ENCODE measurements at regions not wholly inside any gene's neighbourhood (a gene's known extent, or its start where the extent isn't known, plus 50 kb on each side); places are given as distances from the start of the nearest gene placed in this dataset.

DNA sequence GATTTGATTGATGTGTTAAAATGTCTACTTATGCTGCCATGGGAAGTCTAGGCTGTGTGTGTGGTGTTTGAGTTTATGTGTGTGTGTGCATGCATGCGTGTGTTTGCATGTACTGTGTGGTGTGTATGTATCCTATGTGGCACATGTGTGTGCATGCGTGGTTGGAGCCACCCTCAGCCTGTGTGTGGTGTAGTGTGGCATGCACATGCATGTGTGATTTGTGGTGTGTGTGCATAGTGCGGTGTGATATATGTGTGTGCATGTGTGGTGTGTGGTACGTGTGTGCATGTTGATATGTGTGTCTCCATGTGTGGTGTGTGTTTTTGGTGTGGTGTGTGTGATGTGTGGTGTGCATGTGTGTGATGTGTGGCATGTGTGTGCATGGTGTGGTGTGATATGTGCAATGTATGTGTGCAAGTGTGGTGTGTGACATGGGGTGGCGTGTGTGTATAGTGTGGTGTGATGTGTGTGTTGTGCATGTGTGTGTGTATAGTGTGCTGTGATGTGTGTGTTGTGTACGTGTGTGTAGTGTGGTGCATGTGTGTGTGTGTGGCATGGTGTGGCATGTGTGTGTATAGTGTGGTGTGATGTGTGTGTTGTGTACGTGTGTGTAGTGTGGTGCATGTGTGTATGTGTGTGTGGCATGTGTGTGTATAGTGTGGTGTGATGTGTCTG is 66.6 kb upstream of the HDAC4 start:
- no peak for DNase-seq (ENCODE audit: low read depth)

DNA sequence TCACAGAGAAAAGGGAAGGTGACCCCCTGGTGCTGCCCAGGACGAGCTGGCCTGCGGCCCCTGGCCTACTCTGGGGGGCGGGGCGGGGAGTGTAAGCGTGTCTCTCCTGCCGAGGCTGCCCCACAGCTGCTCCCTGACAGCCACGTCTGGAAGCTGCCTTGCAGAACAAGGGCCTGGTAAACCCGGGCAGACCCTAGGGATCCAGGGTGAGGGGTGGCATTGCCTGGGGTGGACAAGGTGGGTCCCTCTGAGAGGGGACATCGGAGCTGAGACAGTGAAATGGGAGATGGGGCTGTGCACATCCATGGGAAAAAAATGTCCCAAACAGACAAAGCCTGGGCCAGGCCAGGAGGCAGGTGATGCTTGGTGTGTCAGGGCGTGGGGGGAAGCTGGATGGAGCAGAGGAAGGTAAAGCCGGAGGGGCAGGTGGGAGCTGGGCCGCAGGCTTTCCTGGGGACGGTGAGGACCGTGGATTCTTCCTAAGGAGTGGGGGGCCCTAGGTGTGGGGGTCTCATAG is 66.0 kb upstream of the HDAC4 start:
- DNase-seq (ENCODE audit: low read depth), result no peak

DNA sequence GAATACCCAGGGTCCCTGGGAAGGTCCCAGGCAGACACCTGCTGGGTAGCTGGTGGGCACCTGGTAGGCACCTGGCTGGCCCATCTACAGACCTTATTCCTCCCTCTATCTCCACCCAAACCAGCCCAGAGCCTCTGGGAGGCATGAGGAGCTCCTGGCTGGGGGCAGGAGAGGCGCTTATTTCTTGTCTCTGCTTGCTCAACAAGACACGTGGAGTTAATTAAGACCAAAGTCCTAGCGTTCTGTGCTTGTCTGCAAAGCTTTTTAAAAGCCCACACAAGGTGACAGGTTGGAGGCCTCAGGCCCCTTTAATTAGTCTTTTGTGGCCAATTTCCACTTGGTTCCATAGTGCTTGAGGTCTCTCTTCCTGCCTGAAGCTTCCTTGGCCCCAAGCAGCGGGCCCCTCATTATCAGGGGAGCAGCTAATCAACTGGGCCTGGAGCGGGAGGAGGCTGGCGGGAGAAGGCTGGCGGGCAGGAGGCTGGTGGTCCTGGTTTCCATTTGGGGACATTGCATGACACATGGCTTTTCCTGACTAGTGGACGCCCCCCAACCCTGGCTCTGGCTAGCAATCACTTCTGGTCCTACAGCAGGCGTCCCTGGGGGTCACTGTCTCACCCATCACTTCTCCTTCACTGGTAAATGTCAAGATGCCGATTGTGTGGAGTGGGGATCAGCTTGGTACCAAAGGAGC is 65.4 kb upstream of the HDAC4 start:
- DNase-seq (ENCODE audit: low read depth), result no peak

DNA sequence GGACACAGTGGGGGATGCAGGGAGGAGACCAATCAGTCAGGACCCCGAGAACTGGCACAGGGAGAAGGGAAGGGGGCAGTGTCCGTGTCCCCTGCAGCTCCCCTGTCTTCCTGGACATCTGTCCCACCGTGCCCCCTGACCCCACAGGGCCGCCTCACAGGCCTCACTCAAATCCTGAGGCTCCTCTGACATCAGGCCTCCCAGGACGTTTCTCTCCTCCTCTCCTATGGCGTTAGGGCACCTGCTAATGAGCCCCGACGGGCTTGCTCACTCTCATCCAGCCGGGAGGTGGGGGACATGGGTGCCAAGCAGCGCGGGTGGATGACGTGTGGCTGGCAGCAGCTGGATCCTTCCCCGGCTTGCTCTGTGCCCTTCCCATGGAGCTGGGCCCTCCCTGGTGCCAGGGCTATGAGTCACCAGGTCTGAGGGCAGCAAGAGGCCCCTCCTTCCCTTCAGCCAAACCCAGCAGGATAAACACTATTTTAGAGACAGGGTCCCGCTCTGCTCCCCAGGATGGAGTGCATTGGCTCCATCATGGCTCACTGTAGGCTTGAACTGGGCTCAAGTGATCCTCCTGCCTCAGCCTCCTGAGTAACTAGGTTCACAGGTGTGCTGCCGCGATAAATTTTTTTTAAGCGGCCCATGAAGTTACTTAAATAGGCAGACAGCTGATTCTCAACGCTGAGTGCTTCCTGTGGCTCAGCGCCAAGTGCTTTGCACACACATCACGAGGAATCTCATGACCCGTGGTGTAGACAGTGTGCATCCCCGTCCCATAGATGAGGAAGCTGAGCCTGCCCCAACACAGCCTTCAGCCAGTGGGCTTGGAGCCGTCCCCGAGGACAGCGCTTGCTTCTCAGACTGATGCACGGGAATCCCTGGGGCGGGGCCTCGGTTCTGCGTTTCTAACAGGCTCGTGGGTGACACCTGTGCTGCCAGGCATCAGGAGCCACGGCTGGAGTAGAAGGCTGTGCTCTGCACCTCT is 64.5 kb upstream of the HDAC4 start:
- DNase-seq (ENCODE audit: low read depth), result no peak

DNA sequence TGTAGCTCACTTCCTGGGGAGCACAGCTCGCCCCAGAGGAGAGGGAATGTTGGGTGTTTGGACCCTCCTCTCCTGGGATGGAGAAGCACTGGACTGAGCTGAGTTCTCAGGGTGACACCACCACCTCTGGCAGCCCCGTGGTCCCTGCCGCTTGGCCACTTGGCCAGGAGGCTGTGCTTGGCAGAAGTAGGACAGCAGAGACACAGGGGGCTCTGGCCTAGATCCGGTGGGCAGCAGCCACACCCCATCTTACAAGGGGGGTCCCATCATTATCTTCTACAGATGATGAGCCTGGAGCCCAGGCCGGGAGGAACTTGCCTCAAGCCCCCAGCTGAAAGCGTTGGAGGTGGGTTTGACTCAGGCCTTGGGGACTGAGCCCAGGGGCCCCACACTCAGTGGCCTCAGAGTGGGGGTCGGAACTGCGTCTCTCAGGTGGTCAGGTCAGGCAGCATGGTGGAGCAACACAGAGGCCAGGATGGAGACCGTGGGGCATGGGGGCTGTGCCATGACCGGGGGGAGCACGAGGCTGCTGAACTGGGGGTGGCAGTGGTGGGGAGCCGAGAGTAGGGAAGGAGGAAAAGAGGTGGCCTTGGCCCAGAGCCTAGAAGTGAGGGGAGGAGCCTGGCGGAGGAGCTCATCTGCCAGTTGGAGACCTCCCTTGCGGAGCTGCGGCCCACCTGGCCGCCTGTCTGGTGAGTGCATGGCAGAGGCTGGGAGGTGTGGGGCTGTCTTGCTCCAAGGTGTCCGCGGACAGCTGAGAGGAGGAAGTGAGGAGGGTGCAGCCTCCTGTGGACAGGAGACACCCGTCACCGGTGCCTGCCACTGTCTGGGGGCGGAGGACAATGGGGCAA is 63.6 kb upstream of the HDAC4 start:
- no peak for DNase-seq (ENCODE audit: low read depth)

DNA sequence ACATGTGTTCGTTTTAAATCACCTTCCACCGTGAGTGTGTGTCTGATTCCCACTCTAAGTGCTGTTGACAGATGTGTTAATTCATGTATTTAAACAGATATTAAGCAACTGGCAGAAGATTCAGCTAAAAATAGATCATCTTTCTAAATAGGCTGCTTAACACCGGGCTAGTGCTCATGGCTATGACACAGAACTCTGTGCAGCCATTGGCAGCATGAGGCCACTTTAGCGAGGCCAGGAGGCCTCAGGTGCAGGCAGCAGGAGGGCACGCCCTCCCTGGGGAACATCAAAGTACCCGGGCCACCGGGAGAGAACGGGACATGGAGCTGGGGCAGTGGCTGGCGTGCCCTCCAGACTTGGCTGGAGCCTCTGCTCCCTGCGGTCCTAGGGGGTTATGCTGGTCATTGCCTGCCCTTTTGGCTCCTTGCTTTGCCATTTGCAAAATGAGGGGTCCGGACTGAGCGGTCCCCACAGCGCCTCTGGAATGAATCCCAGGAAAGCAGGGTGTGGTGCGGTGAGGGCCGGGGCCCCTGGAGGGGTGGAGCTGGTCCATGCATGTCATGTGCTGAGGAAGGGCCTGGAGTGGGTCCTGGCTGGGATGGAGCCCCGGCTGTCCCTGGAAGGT is 62.8 kb upstream of the HDAC4 start:
- DNase-seq (ENCODE audit: low read depth), result no peak

DNA sequence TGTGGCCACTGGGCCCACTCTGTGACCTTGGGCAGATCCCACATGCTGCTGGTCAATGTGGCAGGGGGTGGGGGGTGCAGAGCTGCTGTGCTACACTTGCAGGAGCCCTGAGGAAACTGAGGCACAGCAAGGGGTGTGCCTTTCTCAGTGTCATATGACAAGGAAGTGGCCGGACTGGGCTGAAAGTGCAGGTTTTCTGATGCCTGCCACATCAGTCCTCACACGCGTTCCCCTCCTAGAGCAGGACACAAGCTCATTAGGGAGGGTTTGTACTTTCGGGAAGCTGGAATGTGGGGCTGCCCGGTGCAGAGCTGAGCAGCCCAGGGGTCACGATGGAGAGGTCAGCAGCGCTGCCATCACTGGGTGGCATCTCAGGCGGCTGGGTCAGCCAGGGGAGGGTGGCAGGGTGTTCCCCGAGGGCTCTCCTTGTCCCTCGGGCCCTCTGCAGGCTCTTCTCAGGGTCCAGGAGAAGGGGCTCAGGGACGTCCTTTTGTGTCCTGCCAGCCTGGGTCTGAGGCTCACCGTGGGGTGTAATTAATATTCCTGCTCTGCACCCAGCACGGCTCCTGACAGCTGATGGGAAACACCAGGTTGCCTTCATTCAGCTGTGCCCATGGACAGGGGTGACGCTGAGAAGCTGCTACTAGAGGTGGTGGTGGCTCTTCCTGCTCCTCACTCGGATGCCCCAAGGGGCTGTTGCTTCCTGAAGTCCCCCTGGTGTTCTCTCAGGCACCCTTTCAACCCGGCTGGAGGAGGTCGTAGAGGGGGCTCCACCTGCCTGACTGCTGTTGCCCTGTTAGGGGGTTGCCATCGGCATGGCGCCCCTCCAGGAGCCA is 62.1 kb upstream of the HDAC4 start:
- no peak for DNase-seq (ENCODE audit: low read depth)

DNA sequence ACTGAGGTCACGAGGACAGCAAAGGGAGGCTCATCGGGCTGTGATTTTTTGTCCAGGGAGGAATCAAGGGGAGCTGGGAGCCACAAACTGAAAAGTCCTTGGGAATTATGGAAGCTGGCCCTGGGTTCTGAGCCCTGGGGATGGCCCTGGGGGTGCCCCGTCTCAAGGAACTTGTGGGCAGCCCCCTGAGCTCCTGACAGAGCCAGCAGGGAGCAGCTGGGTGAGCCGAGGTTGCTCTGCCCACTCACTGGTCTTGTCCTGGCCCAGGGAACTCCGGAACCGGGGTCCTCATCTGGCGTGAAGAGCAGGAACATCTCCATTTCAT is 61.3 kb upstream of the HDAC4 start:
- DNase-seq (ENCODE audit: low read depth), result no peak

DNA sequence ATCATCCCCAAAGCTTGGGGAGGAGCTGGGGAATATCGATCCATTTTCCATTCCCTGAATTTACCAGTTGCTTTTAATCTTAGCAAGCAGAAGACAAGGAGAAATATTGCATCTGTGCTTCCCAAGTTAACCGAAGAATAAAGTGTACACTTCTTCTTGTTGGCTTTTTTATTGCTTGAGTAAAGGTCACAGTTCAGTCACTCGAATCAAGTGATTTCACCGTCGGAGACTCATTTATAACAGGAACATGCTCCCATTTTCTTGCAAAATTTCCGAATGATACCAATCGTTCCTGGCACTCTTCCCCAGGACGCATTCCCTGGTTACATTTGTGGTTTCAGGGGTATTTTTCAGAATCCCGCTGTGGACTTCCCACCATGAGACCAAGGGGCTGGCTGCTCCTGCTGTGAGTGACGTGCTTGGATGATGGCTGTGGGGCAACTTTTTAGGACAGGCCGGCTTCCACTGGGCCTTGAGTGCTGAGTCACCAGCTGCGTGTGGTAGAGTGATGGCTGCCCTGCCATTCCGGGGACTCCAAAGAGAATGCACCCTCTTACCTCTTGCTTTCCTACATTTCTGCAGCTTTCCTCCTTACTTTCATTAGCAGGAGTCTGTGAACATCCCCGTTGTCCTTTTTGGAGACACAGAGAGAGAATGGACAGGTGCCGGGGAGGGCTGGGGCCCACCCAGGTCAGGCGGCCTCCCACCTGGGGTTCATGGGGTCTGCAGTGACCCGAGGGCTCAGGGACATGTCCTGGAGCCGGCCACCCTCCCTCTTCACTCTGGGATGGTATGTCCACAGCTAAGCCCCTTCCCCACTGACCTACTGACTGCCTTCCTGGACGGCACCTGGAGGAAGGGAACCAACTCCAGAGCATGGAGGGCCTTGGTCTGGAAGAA is 60.7 kb upstream of the HDAC4 start:
- no peak for DNase-seq (ENCODE audit: low read depth)

DNA sequence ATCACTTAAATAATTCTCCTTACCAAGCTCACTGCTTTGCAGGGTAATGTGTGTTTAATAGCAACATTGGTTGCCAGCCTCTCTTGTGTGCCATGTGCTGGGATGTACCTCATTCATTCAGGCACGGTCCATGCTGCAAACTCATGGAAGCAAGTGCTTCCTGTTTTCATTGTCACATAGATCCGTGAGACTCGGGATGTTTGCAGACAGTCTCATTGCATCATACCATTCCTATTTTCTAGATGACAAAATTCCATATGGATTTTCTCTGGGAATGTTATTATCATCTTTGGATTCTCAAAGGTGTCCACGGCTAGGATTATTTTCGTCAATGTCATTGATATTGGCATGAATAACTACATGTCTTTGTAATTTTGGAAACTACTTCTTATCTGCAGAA is 60.0 kb upstream of the HDAC4 start:
- no peak for DNase-seq (ENCODE audit: low read depth)

DNA sequence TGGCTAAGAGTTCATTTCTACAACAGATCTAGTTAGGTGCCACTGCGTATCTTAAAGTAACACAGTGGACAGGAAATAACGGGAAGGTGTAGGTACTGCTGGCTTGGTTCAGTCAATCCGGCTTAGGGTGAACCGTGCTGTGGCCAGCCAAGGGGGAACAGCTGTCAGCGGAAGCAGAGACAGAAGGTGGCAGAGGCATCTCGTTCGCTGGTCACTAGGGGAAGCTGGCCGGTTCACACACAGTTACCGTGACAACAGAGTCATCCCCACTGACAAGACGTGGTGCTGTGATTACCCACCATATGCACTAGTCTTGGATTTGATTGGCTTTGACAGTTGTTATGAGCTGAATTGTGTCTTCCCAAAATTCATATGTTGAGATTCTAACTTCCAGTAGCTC is 58.8 kb upstream of the HDAC4 start:
- no peak for DNase-seq (ENCODE audit: low read depth)

DNA sequence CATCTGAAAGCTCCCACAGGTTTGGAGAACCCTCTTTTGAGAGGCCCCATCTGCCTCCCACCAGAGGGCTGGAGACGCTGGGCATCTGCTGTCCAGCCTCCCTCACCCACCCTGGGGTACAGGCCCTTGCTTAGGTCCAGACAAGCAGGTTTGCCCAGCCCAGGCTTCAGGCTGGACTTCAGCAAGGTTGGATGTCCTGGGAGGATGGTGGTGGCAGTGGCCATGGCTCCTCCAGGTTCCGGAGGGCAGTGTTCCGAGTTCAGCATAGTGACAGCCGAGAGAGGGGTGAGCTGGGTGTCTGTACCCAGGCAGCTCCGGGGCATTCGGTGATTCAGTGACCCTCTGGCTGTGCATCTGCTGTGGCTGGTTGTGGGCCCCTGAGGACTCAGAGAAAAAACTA is 58.2 kb upstream of the HDAC4 start:
- DNase-seq (ENCODE audit: low read depth), result no peak

DNA sequence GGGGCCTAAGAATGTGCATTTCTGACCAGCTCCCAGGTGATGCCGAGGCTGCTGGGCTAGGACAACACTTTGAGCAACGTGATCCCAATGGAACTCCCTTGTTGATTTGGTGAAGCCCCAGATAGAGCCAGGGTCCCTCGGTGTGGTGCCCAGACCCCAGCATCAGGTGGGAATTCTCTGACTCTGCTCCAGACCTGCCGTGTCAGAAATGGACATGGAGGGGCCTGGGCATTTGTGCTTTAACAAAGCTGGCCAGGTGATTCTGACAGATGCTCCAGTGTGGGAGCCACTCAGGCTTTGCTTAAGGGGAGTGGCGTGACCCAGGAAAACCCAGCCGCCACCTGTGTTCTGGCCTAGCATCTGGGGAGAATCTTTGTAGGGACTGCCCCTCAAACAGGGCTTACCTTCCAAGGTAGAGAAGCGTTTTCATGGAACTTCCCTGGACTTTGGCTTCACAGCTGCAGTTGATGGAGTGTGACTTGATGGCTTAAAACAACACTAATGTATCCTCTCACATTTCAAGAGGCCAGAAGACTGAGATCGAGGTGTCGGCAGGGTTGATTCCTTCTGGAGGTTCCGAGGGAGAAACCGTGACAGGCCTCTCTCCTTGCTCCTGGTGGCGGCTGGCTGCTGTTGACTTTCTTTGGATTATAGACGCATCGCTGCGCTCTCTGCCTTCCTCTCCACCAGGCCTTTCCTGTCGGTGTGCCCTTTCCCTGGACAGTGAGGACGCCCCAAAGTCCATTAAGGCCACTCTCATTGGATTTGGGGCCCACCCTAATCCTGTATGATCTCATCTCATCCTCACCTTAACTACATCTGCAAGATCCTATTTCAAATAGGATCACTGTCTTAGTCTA is 57.0 kb upstream of the HDAC4 start:
- no peak for DNase-seq (ENCODE audit: low read depth)

DNA sequence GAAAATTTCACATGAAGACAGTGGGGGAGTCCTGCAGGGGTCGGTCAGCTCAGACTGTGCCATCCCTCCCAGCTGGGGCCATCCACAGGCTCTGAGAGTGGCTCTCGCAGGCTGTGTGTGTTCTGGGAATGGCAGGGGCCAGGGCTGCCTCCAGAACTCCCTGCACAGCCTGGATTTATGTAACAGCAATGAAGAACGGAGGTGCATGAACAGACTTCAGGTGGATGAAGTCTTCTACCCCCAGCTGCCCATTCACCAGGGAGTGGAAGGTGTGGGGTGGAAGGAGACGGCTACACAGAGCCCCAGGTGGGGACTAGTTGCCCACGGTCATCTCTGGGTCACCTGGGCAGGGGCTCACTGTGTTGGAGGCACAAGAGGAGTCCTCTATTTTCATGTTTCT is 56.1 kb upstream of the HDAC4 start:
- no peak for DNase-seq (ENCODE audit: low read depth)

DNA sequence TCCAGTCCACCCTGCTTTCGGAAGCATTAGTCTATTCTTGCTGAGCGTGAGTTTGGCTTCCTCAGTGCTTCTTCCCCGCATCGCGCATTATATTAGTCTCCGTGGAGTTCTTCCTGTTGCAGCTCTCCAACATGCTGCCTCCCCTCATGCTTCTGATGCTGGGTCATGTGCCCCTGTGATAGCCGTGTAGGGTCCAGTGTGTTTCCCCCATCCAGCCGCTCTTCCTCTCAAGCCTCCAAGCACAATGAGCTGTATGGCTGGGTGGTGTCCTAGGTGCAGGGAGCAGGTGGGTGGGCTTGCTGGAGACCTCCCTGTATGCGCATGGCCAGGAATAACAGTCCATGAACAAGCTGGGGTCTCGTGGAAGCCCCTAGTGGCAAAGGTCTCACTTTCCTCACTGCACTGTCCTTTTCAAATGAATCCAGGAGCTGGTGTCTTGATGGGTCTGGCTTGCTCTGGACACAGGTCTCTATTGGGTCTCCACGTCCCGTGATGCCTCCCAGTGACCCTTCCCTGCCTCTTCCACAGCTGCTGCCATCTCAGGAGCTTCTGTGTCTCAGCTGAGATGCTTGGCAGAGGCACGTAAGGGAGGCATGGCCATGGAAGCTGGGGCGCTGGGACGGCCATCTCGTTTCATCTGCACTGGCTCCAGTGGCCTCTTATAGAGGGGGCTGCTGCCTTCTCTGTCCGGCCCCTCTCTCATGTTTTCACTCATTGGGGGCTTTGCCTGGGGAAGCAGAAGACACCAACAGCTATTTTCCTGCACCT is 54.8 kb upstream of the HDAC4 start:
- DNase-seq (ENCODE audit: low read depth), result no peak

DNA sequence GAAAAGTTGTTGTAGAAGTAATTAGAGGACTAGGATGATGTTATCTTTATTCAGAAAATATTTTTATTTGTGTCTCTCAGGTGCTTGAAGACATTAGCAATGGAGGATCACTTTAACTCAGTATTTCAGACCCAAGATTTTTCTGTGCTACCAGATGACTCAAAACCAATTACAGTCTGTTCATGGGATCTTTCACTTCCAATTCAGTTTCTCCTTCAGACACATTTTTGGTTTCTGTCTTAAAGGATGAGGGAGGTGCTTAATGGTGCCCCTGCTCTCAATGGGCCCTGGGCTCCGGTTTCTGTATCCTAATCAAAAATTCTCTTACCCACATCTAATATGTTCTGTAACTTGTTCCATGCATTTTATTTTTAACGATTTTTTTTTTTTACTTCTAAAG is 53.7 kb upstream of the HDAC4 start:
- DNase-seq (ENCODE audit: low read depth), result no peak

Measured in activated T-helper 9 cell treated with anti-CD3 and anti-CD28 coated beads, Interleukin-2, amount 50 U/mL, for 16 hours (primary cell).